H9 (cell line): ENCODE measurements at regions not wholly inside any gene's neighbourhood (a gene's known extent, or its start where the extent isn't known, plus 50 kb on each side); places are given as distances from the start of the nearest gene placed in this dataset.

Experiments used
- DNase-seq: peaks from one replicate; pipeline ENCODE4 v3.0.0-alpha.2; 2017
- H2AFZ ChIP-seq: one replicate; pipeline ENCODE4 v1.6.1; 2013; ENCODE audit warnings: mild to moderate bottlenecking, low read length, control low read depth, moderate library complexity
- H2AK5ac ChIP-seq: 2 replicates; pipeline ENCODE4 v1.6.1; 2013; ENCODE audit warnings: low read length, control low read depth, mixed read lengths; ENCODE audit not compliant: insufficient read length
- H2BK120ac ChIP-seq: one replicate; pipeline ENCODE4 v1.6.1; 2013; ENCODE audit warnings: low read depth, mild to moderate bottlenecking, low read length, control low read depth, inconsistent platforms; ENCODE audit not compliant: poor library complexity, severe bottlenecking
- H2BK12ac ChIP-seq: 2 replicates; pipeline ENCODE4 v1.6.1; 2013; ENCODE audit warnings: low read length, control low read depth, mixed read lengths, low read depth; ENCODE audit not compliant: insufficient read length
- H2BK15ac ChIP-seq: 2 replicates; pipeline ENCODE4 v1.6.1; 2013; ENCODE audit warnings: low read depth, low read length, control low read depth
- H2BK20ac ChIP-seq: one replicate; pipeline ENCODE4 v1.6.1; 2013; ENCODE audit warnings: low read depth, mild to moderate bottlenecking, low read length, control low read depth, inconsistent platforms; ENCODE audit not compliant: poor library complexity, severe bottlenecking
- H2BK5ac ChIP-seq: 2 replicates; pipeline ENCODE4 v1.6.1; 2013; ENCODE audit warnings: low read length, control low read depth, mixed read lengths; ENCODE audit not compliant: insufficient read length
- H3K14ac ChIP-seq: 2 replicates; pipeline ENCODE4 v1.6.1; 2013; ENCODE audit warnings: low read length, control low read depth; ENCODE audit not compliant: insufficient read depth
- H3K18ac ChIP-seq: 2 replicates; pipeline ENCODE4 v1.6.1; 2013; ENCODE audit warnings: low read depth, mild to moderate bottlenecking, mixed read lengths, low read length, control low read depth; ENCODE audit not compliant: insufficient read length
- H3K23ac ChIP-seq: 2 replicates; pipeline ENCODE4 v1.6.1; 2013; ENCODE audit warnings: low read length, control low read depth, mixed read lengths, low read depth; ENCODE audit not compliant: insufficient read length
- H3K23me2 ChIP-seq: 2 replicates; pipeline ENCODE4 v1.6.1; 2013; ENCODE audit warnings: low read depth, mild to moderate bottlenecking, mixed read lengths, low read length, control low read depth; ENCODE audit not compliant: insufficient read length, poor library complexity, severe bottlenecking
- H3K27ac ChIP-seq: 2 replicates; pipeline ENCODE4 v1.5.1; 2013; ENCODE audit warnings: low read length, control low read depth, mixed read lengths, low read depth; ENCODE audit not compliant: insufficient read length
- H3K27me3 ChIP-seq: 2 replicates; pipeline ENCODE4 v1.6.1; 2013; ENCODE audit warnings: low read length, control low read depth, inconsistent platforms; ENCODE audit not compliant: insufficient read depth
- H3K4ac ChIP-seq: 2 replicates; pipeline ENCODE4 v1.6.1; 2013; ENCODE audit warnings: low read depth, mild to moderate bottlenecking, control low read depth, inconsistent platforms, low read length, moderate library complexity
- H3K4me1 ChIP-seq: 2 replicates; pipeline ENCODE4 v1.6.1; 2013; ENCODE audit warnings: low read length, control low read depth, inconsistent platforms; ENCODE audit not compliant: insufficient read depth
- H3K4me2 ChIP-seq: 2 replicates; pipeline ENCODE4 v1.6.1; 2013; ENCODE audit warnings: low read length, control low read depth, mixed read lengths; ENCODE audit not compliant: insufficient read length, insufficient read depth
- H3K56ac ChIP-seq: 2 replicates; pipeline ENCODE4 v1.6.1; 2013; ENCODE audit warnings: low read depth, mild to moderate bottlenecking, mixed read lengths, low read length, control low read depth; ENCODE audit not compliant: insufficient read length
- H3K79me1 ChIP-seq: 2 replicates; pipeline ENCODE4 v1.6.1; 2013; ENCODE audit warnings: low read depth, mild to moderate bottlenecking, moderate library complexity, low read length, control low read depth, inconsistent platforms; ENCODE audit not compliant: insufficient read depth, poor library complexity, severe bottlenecking
- H3K79me2 ChIP-seq: 2 replicates; pipeline ENCODE4 v1.6.1; 2013; ENCODE audit warnings: low read length, control low read depth, inconsistent platforms; ENCODE audit not compliant: insufficient read depth
- H3K9ac ChIP-seq: 2 replicates; pipeline ENCODE4 v1.6.1; 2013; ENCODE audit warnings: low read length, control low read depth, mixed read lengths; ENCODE audit not compliant: insufficient read length; ENCODE audit errors: extremely low read depth
- H3K9me3 ChIP-seq: one replicate; pipeline ENCODE4 v1.6.1; 2013; ENCODE audit warnings: low read depth, low read length, inconsistent platforms; ENCODE audit not compliant: control insufficient read depth
- H3T11ph ChIP-seq: one replicate; pipeline ENCODE4 v1.6.1; 2013; ENCODE audit warnings: mild to moderate bottlenecking, low read length, control low read depth, inconsistent platforms
- H4K20me1 ChIP-seq: one replicate; pipeline ENCODE4 v1.6.1; 2013; ENCODE audit not compliant: control insufficient read depth, insufficient read length, insufficient read depth
- H4K5ac ChIP-seq: 2 replicates; pipeline ENCODE4 v1.6.1; 2013; ENCODE audit warnings: low read depth, mild to moderate bottlenecking, mixed read lengths, low read length, control low read depth; ENCODE audit not compliant: insufficient read length
- H4K8ac ChIP-seq: replicated peaks from 2 replicates; pipeline ENCODE4 v1.6.1; 2013; ENCODE audit warnings: low read length, control low read depth, mixed read lengths, low read depth; ENCODE audit not compliant: insufficient read length
- H4K91ac ChIP-seq: 2 replicates; pipeline ENCODE4 v1.6.1; 2013; ENCODE audit warnings: low read depth, mild to moderate bottlenecking, moderate library complexity, mixed read lengths, low read length, control low read depth; ENCODE audit not compliant: insufficient read length
- H3K27ac Mint-ChIP-seq, 3 experiments: 2 replicates in 2 of 3; 3 replicates in 1 of 3; pipeline ENCODE4 v1.8.0; 2020 to 2021; ENCODE audit warnings: mixed read lengths in 3 of 3, mild to moderate bottlenecking in 1 of 3, moderate library complexity in 1 of 3
- H3K27me3 Mint-ChIP-seq: 2 replicates; pipeline ENCODE4 v1.8.0; 2021; ENCODE audit warnings: low read depth, mild to moderate bottlenecking, moderate library complexity, mixed read lengths
- H3K36me3 Mint-ChIP-seq, 3 experiments: 2 replicates in 2 of 3; 3 replicates in 1 of 3; pipeline ENCODE4 v1.8.0; 2020 to 2021; ENCODE audit warnings: low read depth in 3 of 3, mixed read lengths in 3 of 3; ENCODE audit not compliant: insufficient read depth in 1 of 3
- H3K4me1 Mint-ChIP-seq, 2 experiments: 2 replicates each; pipeline ENCODE4 v1.8.0; 2020; ENCODE audit warnings: mixed read lengths in 2 of 2
- H3K4me3 Mint-ChIP-seq, 2 experiments: 2 replicates in 1 of 2; 3 replicates in 1 of 2; pipeline ENCODE4 v1.8.0; 2020 to 2021; ENCODE audit warnings: mild to moderate bottlenecking in 2 of 2, mixed read lengths in 2 of 2, moderate library complexity in 1 of 2
- H3K9me3 Mint-ChIP-seq, 2 experiments: 2 replicates in 1 of 2; 3 replicates in 1 of 2; pipeline ENCODE4 v1.8.0; 2020; ENCODE audit warnings: mild to moderate bottlenecking in 2 of 2, mixed read lengths in 2 of 2, moderate library complexity in 1 of 2
- WGBS: extraction: QIAGEN DNeasy Blood & Tissue Kit; methylation state at CpG from one replicate; pipeline ENCODE4 v1.1.7; 2013; ENCODE audit warnings: missing lambda C conversion rate, low lambda C conversion rate, mixed read lengths; ENCODE audit not compliant: insufficient read length; ENCODE audit errors: extremely low coverage; 5-methylcytosine and 5-hydroxymethylcytosine counted together
- TF ChIP-seq, protein P1 (sequence below): fragments of 200-600 bp; sonication (generic); conservative IDR thresholded peaks from 3 replicates; pipeline ENCODE4 v1.8.0; 2021; ENCODE audit warnings: antibody characterized with exemption, mild to moderate bottlenecking

DNA sequence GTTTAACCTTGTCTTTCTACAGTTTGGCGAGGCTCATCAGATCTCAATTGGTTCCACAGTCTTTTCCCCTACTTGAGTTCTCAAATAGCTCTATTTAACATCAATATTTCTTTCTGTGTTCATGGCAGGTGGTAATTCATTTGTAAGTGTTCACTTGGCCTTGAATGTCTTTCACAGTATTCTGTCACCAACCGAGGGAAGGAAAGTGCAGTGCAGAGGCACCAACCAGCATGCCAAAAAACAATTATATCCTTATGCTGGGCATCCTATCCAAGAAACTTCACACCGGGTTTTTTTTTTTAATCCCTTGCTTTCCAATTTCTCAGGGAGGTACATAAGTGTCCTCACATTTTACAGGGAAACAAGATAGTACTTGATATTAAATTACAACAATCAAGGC, 55.0 kb upstream of the ZC3H12C start:
- Mint-ChIP-seq H3K9me3 (no peaks in the 10 kb centered on the region), H3K4me3 (no peak overlapping the region), H3K4me1 (no peaks in the 10 kb centered on the region), H3K27ac (no peak overlapping the region), H3K36me3 (no peaks in the 10 kb centered on the region; a peak in 1 of 7 replicates), H3K27me3 (no peaks in the 10 kb centered on the region)
- WGBS: no CpG with 5 or more reads among the region's 3 CpGs
- TF ChIP-seq, protein P1, sequence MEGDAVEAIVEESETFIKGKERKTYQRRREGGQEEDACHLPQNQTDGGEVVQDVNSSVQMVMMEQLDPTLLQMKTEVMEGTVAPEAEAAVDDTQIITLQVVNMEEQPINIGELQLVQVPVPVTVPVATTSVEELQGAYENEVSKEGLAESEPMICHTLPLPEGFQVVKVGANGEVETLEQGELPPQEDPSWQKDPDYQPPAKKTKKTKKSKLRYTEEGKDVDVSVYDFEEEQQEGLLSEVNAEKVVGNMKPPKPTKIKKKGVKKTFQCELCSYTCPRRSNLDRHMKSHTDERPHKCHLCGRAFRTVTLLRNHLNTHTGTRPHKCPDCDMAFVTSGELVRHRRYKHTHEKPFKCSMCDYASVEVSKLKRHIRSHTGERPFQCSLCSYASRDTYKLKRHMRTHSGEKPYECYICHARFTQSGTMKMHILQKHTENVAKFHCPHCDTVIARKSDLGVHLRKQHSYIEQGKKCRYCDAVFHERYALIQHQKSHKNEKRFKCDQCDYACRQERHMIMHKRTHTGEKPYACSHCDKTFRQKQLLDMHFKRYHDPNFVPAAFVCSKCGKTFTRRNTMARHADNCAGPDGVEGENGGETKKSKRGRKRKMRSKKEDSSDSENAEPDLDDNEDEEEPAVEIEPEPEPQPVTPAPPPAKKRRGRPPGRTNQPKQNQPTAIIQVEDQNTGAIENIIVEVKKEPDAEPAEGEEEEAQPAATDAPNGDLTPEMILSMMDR: no peak
- Histone ChIP-seq H4K20me1 (no peaks in the 10 kb centered on the region), H2BK5ac (no peak overlapping the region), H3K4ac (no peak overlapping the region), H3K27me3 (no peaks in the 10 kb centered on the region), H3K4me1 (no peaks in the 10 kb centered on the region), H3K18ac (no peak overlapping the region), H2BK15ac (no peak overlapping the region), H3K23ac (no peak overlapping the region), H2BK12ac (no peak overlapping the region), H3K79me1 (no peaks in the 10 kb centered on the region), H3K4me2 (no peak overlapping the region), H2BK20ac (no peak overlapping the region), H4K8ac (no peak overlapping the region), H4K91ac (no peak overlapping the region), H3K79me2 (no peaks in the 10 kb centered on the region), H3K27ac (no peak overlapping the region), H3T11ph (no peak overlapping the region), H3K56ac (no peak overlapping the region), H2AK5ac (no peak overlapping the region), H2BK120ac (no peak overlapping the region), H3K9me3 (no peaks in the 10 kb centered on the region), H4K5ac (no peak overlapping the region), H2AFZ (no peak overlapping the region), H3K23me2 (no peaks in the 10 kb centered on the region), H3K9ac (no peak overlapping the region), H3K14ac (no peak overlapping the region)
- DNase-seq: no peak
